Esophagus muscularis mucosa (tissue), 4 donors: ENCODE measurements at regions not wholly inside any gene's neighbourhood (a gene's known extent, or its start where the extent isn't known, plus 50 kb on each side); places are given as distances from the start of the nearest gene placed in this dataset.

Experiments
- DNase-seq: peaks from one replicate; pipeline ENCODE4 v3.0.0-alpha.2; 2017; ENCODE audit errors: extremely low spot score
- H3K27ac ChIP-seq, 4 donors: fragments of 200-600 bp; sonication (generic); replicated peaks in 1 of 4; 1 replicate in 3 of 4; 2 replicates in 1 of 4; pipeline ENCODE4 v1.5.1; 2016 to 2019; ENCODE audit warnings: mild to moderate bottlenecking in 1 of 4
- H3K27me3 ChIP-seq, 4 donors: fragments of 200-600 bp; sonication (generic); one replicate each; pipeline versions ENCODE4 v1.5.1 to v1.6.0; 2016 to 2019
- H3K36me3 ChIP-seq, 4 donors: fragments of 200-600 bp; sonication (generic); one replicate each; pipeline ENCODE4 v1.5.1; 2016 to 2019
- H3K4me1 ChIP-seq, 4 donors: fragments of 200-600 bp; sonication (generic); one replicate each; pipeline ENCODE4 v1.5.1; 2016 to 2019
- H3K4me3 ChIP-seq, 4 donors: fragments of 200-600 bp; sonication (generic); 1 replicate in 2 of 4; 2 replicates in 2 of 4; pipeline ENCODE4 v1.5.1; 2016 to 2019; ENCODE audit warnings: mild to moderate bottlenecking in 4 of 4, moderate library complexity in 1 of 4
- H3K9me3 ChIP-seq, 4 donors: fragments of 200-600 bp; sonication (generic); 1 replicate in 3 of 4; 2 replicates in 1 of 4; pipeline ENCODE4 v1.5.1; 2016 to 2019
- EP300 ChIP-seq: sonication (generic); formaldehyde crosslinking; IDR thresholded peaks from one replicate; pipeline ENCODE4 v1.6.1; 2017; ENCODE audit warnings: antibody characterized with exemption
- POLR2A ChIP-seq: fragments of 450-650 bp; IDR thresholded peaks from one replicate; pipeline ENCODE4 v1.6.1; 2017; ENCODE audit warnings: antibody characterized with exemption, moderate library complexity, mild to moderate bottlenecking, low read depth
- POLR2AphosphoS5 ChIP-seq, 2 donors: sonication (generic); formaldehyde crosslinking; IDR thresholded peaks; one replicate each; pipeline ENCODE4 v1.6.1; 2017; ENCODE audit warnings: antibody characterized with exemption in 2 of 2
- WGBS: methylation state at CpG from one replicate; pipeline ENCODE4 v1.1.5; 2018; 5-methylcytosine and 5-hydroxymethylcytosine counted together
- intact Hi-C: fragments of 100-400 bp; cut with DNase I; formaldehyde crosslinking; loops from one replicate; pipeline ENCODE4 v1.15.1; 2023
- TF ChIP-seq, protein P1 (sequence below), 3 experiments: fragments of 200-600 bp in 2 of 3; fragments of 450-650 bp in 1 of 3; sonication (generic) in 2 of 3; IDR thresholded peaks; one replicate each; pipeline ENCODE4 v1.5.1; 2017 to 2019; ENCODE audit warnings: antibody characterized with exemption in 3 of 3, mild to moderate bottlenecking in 2 of 3, moderate library complexity in 1 of 3

DNA sequence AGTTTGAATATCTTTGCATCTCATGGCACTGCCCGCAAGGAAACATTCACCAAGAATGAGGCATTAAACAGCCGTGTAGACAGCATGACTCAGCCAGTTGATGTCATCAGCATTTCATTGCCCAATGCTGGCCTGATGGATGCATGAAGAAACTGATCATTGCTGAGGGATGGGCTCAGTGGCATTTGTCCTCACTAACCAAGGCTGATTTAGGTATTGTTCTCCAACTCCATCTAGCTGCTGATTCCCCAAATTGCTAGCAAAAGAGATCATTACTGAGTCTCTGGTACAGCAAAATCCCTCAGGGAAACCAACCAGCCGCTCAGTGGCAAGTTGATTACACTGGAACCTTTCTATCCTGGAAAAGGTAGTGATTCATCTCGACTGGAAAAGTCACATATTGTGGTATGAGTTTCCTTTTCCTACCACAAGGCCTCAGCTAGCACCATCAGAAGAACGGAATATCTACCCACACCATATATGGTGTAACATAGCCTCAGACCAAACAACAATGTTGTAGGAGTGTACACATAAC is 186.5 kb upstream of the GAP43 start:
- H3K27ac ChIP-seq: no peak overlapping the region
- no peak overlapping the region for H3K4me3 ChIP-seq
- H3K9me3 ChIP-seq: no peaks in the 10 kb centered on the region
- no peak for DNase-seq
- no peaks in the 10 kb centered on the region for H3K4me1 ChIP-seq
- WGBS: 55% methylated on average over 5 of the region's 5 CpGs
- no peaks in the 10 kb centered on the region for H3K27me3 ChIP-seq
- intact Hi-C loops: no loop called here
- no peaks in the 10 kb centered on the region for H3K36me3 ChIP-seq
- TF ChIP-seq EP300: no peak
- no peak for TF ChIP-seq POLR2A
- TF ChIP-seq, protein P1, sequence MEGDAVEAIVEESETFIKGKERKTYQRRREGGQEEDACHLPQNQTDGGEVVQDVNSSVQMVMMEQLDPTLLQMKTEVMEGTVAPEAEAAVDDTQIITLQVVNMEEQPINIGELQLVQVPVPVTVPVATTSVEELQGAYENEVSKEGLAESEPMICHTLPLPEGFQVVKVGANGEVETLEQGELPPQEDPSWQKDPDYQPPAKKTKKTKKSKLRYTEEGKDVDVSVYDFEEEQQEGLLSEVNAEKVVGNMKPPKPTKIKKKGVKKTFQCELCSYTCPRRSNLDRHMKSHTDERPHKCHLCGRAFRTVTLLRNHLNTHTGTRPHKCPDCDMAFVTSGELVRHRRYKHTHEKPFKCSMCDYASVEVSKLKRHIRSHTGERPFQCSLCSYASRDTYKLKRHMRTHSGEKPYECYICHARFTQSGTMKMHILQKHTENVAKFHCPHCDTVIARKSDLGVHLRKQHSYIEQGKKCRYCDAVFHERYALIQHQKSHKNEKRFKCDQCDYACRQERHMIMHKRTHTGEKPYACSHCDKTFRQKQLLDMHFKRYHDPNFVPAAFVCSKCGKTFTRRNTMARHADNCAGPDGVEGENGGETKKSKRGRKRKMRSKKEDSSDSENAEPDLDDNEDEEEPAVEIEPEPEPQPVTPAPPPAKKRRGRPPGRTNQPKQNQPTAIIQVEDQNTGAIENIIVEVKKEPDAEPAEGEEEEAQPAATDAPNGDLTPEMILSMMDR (IDR thresholded peaks at IDR 0.05): no peak
- TF ChIP-seq POLR2AphosphoS5 (IDR thresholded peaks at IDR 0.05): no peak

- WGBS: 70% methylated on average over 2 of the region's 2 CpGs
- no peaks in the 10 kb centered on the region for H3K4me1 ChIP-seq
- no peak for DNase-seq
- intact Hi-C loops: no loop called here
- H3K36me3 ChIP-seq: no peaks in the 10 kb centered on the region
- no peak overlapping the region for H3K27ac ChIP-seq
- H3K4me3 ChIP-seq: no peak overlapping the region
- TF ChIP-seq, protein P1 (IDR thresholded peaks at IDR 0.05): no peak
- TF ChIP-seq POLR2A: no peak
- TF ChIP-seq EP300: no peak
- TF ChIP-seq POLR2AphosphoS5 (IDR thresholded peaks at IDR 0.05): no peak
- no peaks in the 10 kb centered on the region for H3K27me3 ChIP-seq
- H3K9me3 ChIP-seq: no peaks in the 10 kb centered on the region
Measured at GRCh38 chr3:115438799-115439198, 184.5 kb upstream of the GAP43 start.

- TF ChIP-seq POLR2A (no peak), EP300 (no peak), POLR2AphosphoS5 (IDR thresholded peaks at IDR 0.05) (no peak)
- TF ChIP-seq, protein P1 (IDR thresholded peaks at IDR 0.05): no peak
- DNase-seq: no peak
- intact Hi-C loops: no loop called here
- 93% methylated on average over 3 of the region's 3 CpGs for WGBS
- H3K36me3 ChIP-seq: no peaks in the 10 kb centered on the region
- no peak overlapping the region for H3K4me3 ChIP-seq
- no peak overlapping the region for H3K27ac ChIP-seq
- no peaks in the 10 kb centered on the region for H3K27me3 ChIP-seq
- H3K4me1 ChIP-seq: no peaks in the 10 kb centered on the region
- no peaks in the 10 kb centered on the region for H3K9me3 ChIP-seq
Measured at GRCh38 chr3:115445559-115445958, 177.8 kb upstream of the GAP43 start.

- Histone ChIP-seq H3K27ac (no peak overlapping the region), H3K4me1 (no peaks in the 10 kb centered on the region), H3K27me3 (no peaks in the 10 kb centered on the region), H3K4me3 (no peak overlapping the region), H3K36me3 (no peaks in the 10 kb centered on the region), H3K9me3 (no peaks in the 10 kb centered on the region)
- intact Hi-C loops: no loop called here
- WGBS: 31% methylated on average over 2 of the region's 2 CpGs
- TF ChIP-seq POLR2A: no peak
- TF ChIP-seq POLR2AphosphoS5 (IDR thresholded peaks at IDR 0.05): no peak
- TF ChIP-seq, protein P1 (IDR thresholded peaks at IDR 0.05): no peak
- no peak for TF ChIP-seq EP300
- no peak for DNase-seq
Measured at GRCh38 chr3:115448851-115449250, 174.5 kb upstream of the GAP43 start.

GRCh38 chr3:115450036-115450435 is 173.3 kb upstream of the GAP43 start:
- H3K9me3 ChIP-seq: peaks cover 0 to 6% (median 1%) of the 10 kb centered on the region in 4 donors
- no peak for DNase-seq
- intact Hi-C loops: no loop called here
- TF ChIP-seq EP300: no peak
- TF ChIP-seq POLR2AphosphoS5 (IDR thresholded peaks at IDR 0.05): no peak
- no peak overlapping the region for H3K4me3 ChIP-seq
- WGBS: 76% methylated on average over 4 of the region's 4 CpGs
- H3K4me1 ChIP-seq: no peaks in the 10 kb centered on the region
- no peak overlapping the region for H3K27ac ChIP-seq
- H3K36me3 ChIP-seq: no peaks in the 10 kb centered on the region
- no peaks in the 10 kb centered on the region for H3K27me3 ChIP-seq
